ENCODE measurements at regions not wholly inside any gene's neighbourhood (a gene's known extent, or its start where the extent isn't known, plus 50 kb on each side); places are given as distances from the start of the nearest gene placed in this dataset.

GRCh38 chr5:77850536-77851175 is 74.5 kb upstream of the TBCA start:
- DNase-seq (ENCODE audit: low read depth), result no peak
- TF ChIP-seq POLR2A (IDR thresholded peaks at IDR 0.05; ENCODE audit: extremely low read depth, insufficient read length) (no peak), MAX (IDR thresholded peaks at IDR 0.05; ENCODE audit: low read depth, low read length) (no peak), MYC (IDR thresholded peaks at IDR 0.05; ENCODE audit: low read depth, low read length) (no peak), CTCF (IDR thresholded peaks at IDR 0.05; ENCODE audit: low read depth, low read length) (no peak)
- no peak overlapping the region for H3K4me3 ChIP-seq (ENCODE audit: low read depth, low read length)

- TF ChIP-seq CTCF (IDR thresholded peaks at IDR 0.05; ENCODE audit: low read depth, low read length), result no peak
- no peak for TF ChIP-seq MYC (IDR thresholded peaks at IDR 0.05; ENCODE audit: low read depth, low read length)
- no peak for DNase-seq (ENCODE audit: low read depth)
- H3K4me3 ChIP-seq (ENCODE audit: low read depth, low read length), result no peak overlapping the region
Observed at GRCh38 chr5:77849308-77849900, 73.3 kb upstream of the TBCA start.

GRCh38 chr5:77847814-77848290 is 71.7 kb upstream of the TBCA start:
- no peak overlapping the region for H3K4me3 ChIP-seq (ENCODE audit: low read depth, low read length)
- no peak for DNase-seq (ENCODE audit: low read depth)
- TF ChIP-seq MYC (IDR thresholded peaks at IDR 0.05; ENCODE audit: low read depth, low read length) (no peak), MAX (IDR thresholded peaks at IDR 0.05; ENCODE audit: low read depth, low read length) (no peak), CTCF (IDR thresholded peaks at IDR 0.05; ENCODE audit: low read depth, low read length) (no peak), POLR2A (IDR thresholded peaks at IDR 0.05; ENCODE audit: extremely low read depth, insufficient read length) (no peak)

GRCh38 chr5:77847129-77847460 is 71.0 kb upstream of the TBCA start:
- no peak for DNase-seq (ENCODE audit: low read depth)
- H3K4me3 ChIP-seq (ENCODE audit: low read depth, low read length), result no peak overlapping the region
- TF ChIP-seq MAX (IDR thresholded peaks at IDR 0.05; ENCODE audit: low read depth, low read length) (no peak), POLR2A (IDR thresholded peaks at IDR 0.05; ENCODE audit: extremely low read depth, insufficient read length) (no peak), CTCF (IDR thresholded peaks at IDR 0.05; ENCODE audit: low read depth, low read length) (no peak), MYC (IDR thresholded peaks at IDR 0.05; ENCODE audit: low read depth, low read length) (no peak)

- DNase-seq (ENCODE audit: low read depth), result no peak
- H3K4me3 ChIP-seq (ENCODE audit: low read depth, low read length), result no peak overlapping the region
- TF ChIP-seq CTCF (IDR thresholded peaks at IDR 0.05; ENCODE audit: low read depth, low read length) (no peak), MYC (IDR thresholded peaks at IDR 0.05; ENCODE audit: low read depth, low read length) (no peak), POLR2A (IDR thresholded peaks at IDR 0.05; ENCODE audit: extremely low read depth, insufficient read length) (no peak), MAX (IDR thresholded peaks at IDR 0.05; ENCODE audit: low read depth, low read length) (no peak)
Observed at GRCh38 chr5:77846422-77847128, 70.4 kb upstream of the TBCA start.

Measured in NB4 (cell line).